Memory B cell (primary cell): ENCODE measurements at regions not wholly inside any gene's neighbourhood (a gene's known extent, or its start where the extent isn't known, plus 50 kb on each side); places are given as distances from the start of the nearest gene placed in this dataset.
"Not testable (repeated sequence)": the region's sequence is repeated elsewhere in the genome, so short reads cannot be mapped to it uniquely, and the experiment has no call there.

Experiments used
- ATAC-seq: fragments of 150-1000 bp; cut with Tn5 transposase; 2 replicates; pipeline ENCODE4 v1.10.0; 2021; ENCODE audit warnings: low read depth, mild to moderate bottlenecking, moderate library complexity
- DNase-seq, 2 donors: peaks; one replicate each; pipeline ENCODE4 v3.0.0; 2022; ENCODE audit warnings: low spot score in 2 of 2
- H3K27ac Mint-ChIP-seq: one replicate; pipeline ENCODE4 v1.8.0; 2022; ENCODE audit warnings: mild to moderate bottlenecking, moderate library complexity, mixed read lengths
- H3K27me3 Mint-ChIP-seq: one replicate; pipeline ENCODE4 v1.8.0; 2022; ENCODE audit warnings: mixed read lengths
- H3K36me3 Mint-ChIP-seq: one replicate; pipeline ENCODE4 v1.8.0; 2022; ENCODE audit warnings: mild to moderate bottlenecking, mixed read lengths
- H3K4me1 Mint-ChIP-seq: one replicate; pipeline ENCODE4 v1.8.0; 2022; ENCODE audit warnings: mixed read lengths
- H3K4me3 Mint-ChIP-seq: one replicate; pipeline ENCODE4 v1.8.0; 2022; ENCODE audit warnings: mild to moderate bottlenecking, moderate library complexity, mixed read lengths
- H3K9me3 Mint-ChIP-seq: one replicate; pipeline ENCODE4 v1.8.0; 2022; ENCODE audit warnings: mixed read lengths

- no peaks in the 10 kb centered on the region for H3K27me3 Mint-ChIP-seq
- DNase-seq: no peak
- no peak overlapping the region for H3K27ac Mint-ChIP-seq
- no peaks in the 10 kb centered on the region for H3K36me3 Mint-ChIP-seq
- H3K4me3 Mint-ChIP-seq: no peak overlapping the region
- no peak for ATAC-seq
- peaks cover 2% of the 10 kb centered on the region for H3K9me3 Mint-ChIP-seq
- H3K4me1 Mint-ChIP-seq: no peaks in the 10 kb centered on the region
Observed at GRCh38 chr4:179671609-179672008, 2229.4 kb upstream of the AGA start.

- ATAC-seq (no peak), DNase-seq (no peak)
- Mint-ChIP-seq H3K27me3 (no peaks in the 10 kb centered on the region), H3K27ac (no peak overlapping the region), H3K4me1 (no peaks in the 10 kb centered on the region), H3K4me3 (no peak overlapping the region), H3K36me3 (no peaks in the 10 kb centered on the region), H3K9me3 (peaks cover 12% of the 10 kb centered on the region)
Observed at GRCh38 chr4:179678093-179678814, 2236.0 kb upstream of the AGA start.

- H3K27ac Mint-ChIP-seq, H3K4me1 Mint-ChIP-seq, H3K9me3 Mint-ChIP-seq, ATAC-seq, H3K27me3 Mint-ChIP-seq, DNase-seq, H3K4me3 Mint-ChIP-seq, H3K36me3 Mint-ChIP-seq: not testable (repeated sequence)
Observed at GRCh38 chr4:179683661-179684060, 2241.4 kb upstream of the AGA start.

GRCh38 chr4:179692222-179692621 lies 2250.0 kb upstream of the AGA start:
- no peak for DNase-seq
- ATAC-seq: no peak
- no peaks in the 10 kb centered on the region for H3K36me3 Mint-ChIP-seq
- H3K27me3 Mint-ChIP-seq: no peaks in the 10 kb centered on the region
- H3K4me1 Mint-ChIP-seq: no peaks in the 10 kb centered on the region
- no peak overlapping the region for H3K27ac Mint-ChIP-seq
- H3K9me3 Mint-ChIP-seq: peaks cover 3% of the 10 kb centered on the region
- H3K4me3 Mint-ChIP-seq: no peak overlapping the region

- Mint-ChIP-seq H3K4me3 (no peak overlapping the region), H3K4me1 (no peaks in the 10 kb centered on the region), H3K9me3 (peaks cover 3% of the 10 kb centered on the region), H3K27me3 (no peaks in the 10 kb centered on the region), H3K36me3 (no peaks in the 10 kb centered on the region), H3K27ac (no peak overlapping the region)
- DNase-seq (no peak), ATAC-seq (no peak)
Observed at GRCh38 chr4:179695175-179695574, 2252.9 kb upstream of the AGA start.

- Mint-ChIP-seq H3K9me3 (peaks cover 5% of the 10 kb centered on the region), H3K4me1 (no peaks in the 10 kb centered on the region), H3K4me3 (no peak overlapping the region), H3K36me3 (no peaks in the 10 kb centered on the region), H3K27ac (no peak overlapping the region), H3K27me3 (no peaks in the 10 kb centered on the region)
- no peak for ATAC-seq
- no peak for DNase-seq
Observed at GRCh38 chr4:179698321-179698720, 2256.1 kb upstream of the AGA start.

- H3K4me1 Mint-ChIP-seq: no peaks in the 10 kb centered on the region
- H3K27ac Mint-ChIP-seq: no peak overlapping the region
- H3K36me3 Mint-ChIP-seq: no peaks in the 10 kb centered on the region
- no peak overlapping the region for H3K4me3 Mint-ChIP-seq
- peaks cover 3% of the 10 kb centered on the region for H3K9me3 Mint-ChIP-seq
- no peak for DNase-seq
- ATAC-seq: no peak
- no peaks in the 10 kb centered on the region for H3K27me3 Mint-ChIP-seq
Observed at GRCh38 chr4:179709961-179710624, 2267.9 kb upstream of the AGA start.

GRCh38 chr4:179719766-179720450 lies 2277.7 kb upstream of the AGA start:
- ATAC-seq: no peak
- Mint-ChIP-seq H3K27me3 (no peaks in the 10 kb centered on the region), H3K27ac (no peak overlapping the region), H3K9me3 (peaks cover 7% of the 10 kb centered on the region), H3K36me3 (no peaks in the 10 kb centered on the region), H3K4me1 (no peaks in the 10 kb centered on the region), H3K4me3 (no peak overlapping the region)
- DNase-seq: no peak

- H3K36me3 Mint-ChIP-seq, H3K27ac Mint-ChIP-seq, DNase-seq, ATAC-seq, H3K4me1 Mint-ChIP-seq, H3K9me3 Mint-ChIP-seq, H3K27me3 Mint-ChIP-seq, H3K4me3 Mint-ChIP-seq: not testable (repeated sequence)
Observed at GRCh38 chr4:179726491-179726890, 2284.3 kb upstream of the AGA start.

GRCh38 chr4:179728305-179728704 lies 2286.1 kb upstream of the AGA start:
- Mint-ChIP-seq H3K4me1 (no peaks in the 10 kb centered on the region), H3K4me3 (no peak overlapping the region), H3K27me3 (no peaks in the 10 kb centered on the region), H3K36me3 (no peaks in the 10 kb centered on the region), H3K27ac (no peak overlapping the region), H3K9me3 (peaks cover 4% of the 10 kb centered on the region)
- no peak for DNase-seq
- ATAC-seq: no peak

GRCh38 chr4:179736820-179737219 lies 2294.6 kb upstream of the AGA start:
- ATAC-seq, H3K36me3 Mint-ChIP-seq, DNase-seq, H3K27me3 Mint-ChIP-seq, H3K27ac Mint-ChIP-seq, H3K4me3 Mint-ChIP-seq, H3K9me3 Mint-ChIP-seq, H3K4me1 Mint-ChIP-seq: not testable (repeated sequence)

- H3K4me1 Mint-ChIP-seq: no peaks in the 10 kb centered on the region
- no peak overlapping the region for H3K4me3 Mint-ChIP-seq
- no peaks in the 10 kb centered on the region for H3K27me3 Mint-ChIP-seq
- H3K9me3 Mint-ChIP-seq: peaks cover 1% of the 10 kb centered on the region
- H3K36me3 Mint-ChIP-seq: no peaks in the 10 kb centered on the region
- no peak overlapping the region for H3K27ac Mint-ChIP-seq
- no peak for ATAC-seq
- no peak for DNase-seq
Observed at GRCh38 chr4:179738822-179739221, 2296.6 kb upstream of the AGA start.

- peaks cover 5% of the 10 kb centered on the region for H3K9me3 Mint-ChIP-seq
- no peaks in the 10 kb centered on the region for H3K27me3 Mint-ChIP-seq
- no peaks in the 10 kb centered on the region for H3K36me3 Mint-ChIP-seq
- no peak overlapping the region for H3K4me3 Mint-ChIP-seq
- no peak overlapping the region for H3K27ac Mint-ChIP-seq
- DNase-seq: no peak
- H3K4me1 Mint-ChIP-seq: no peaks in the 10 kb centered on the region
- no peak for ATAC-seq
Observed at GRCh38 chr4:179747218-179747910, 2305.1 kb upstream of the AGA start.

- H3K27me3 Mint-ChIP-seq: no peaks in the 10 kb centered on the region
Observed at GRCh38 chr4:179748837-179749236, 2306.6 kb upstream of the AGA start.

More at GRCh38 chr4:179748837-179749236, 2306.6 kb upstream of the AGA start:
- Mint-ChIP-seq H3K36me3 (no peaks in the 10 kb centered on the region), H3K9me3 (peaks cover 5% of the 10 kb centered on the region), H3K27ac (no peak overlapping the region), H3K4me3 (no peak overlapping the region), H3K4me1 (no peaks in the 10 kb centered on the region)
- no peak for DNase-seq
- no peak for ATAC-seq
